ENCODE measurements at regions not wholly inside any gene's neighbourhood (a gene's known extent, or its start where the extent isn't known, plus 50 kb on each side); places are given as distances from the start of the nearest gene placed in this dataset.

GRCh38 chr6:80608881-80609280 is 502.4 kb downstream of the BCKDHB start:
- Histone ChIP-seq H3K27me3 (ENCODE audit: insufficient read depth) (no peaks in the 10 kb centered on the region), H3K36me3 (ENCODE audit: insufficient read depth) (no peaks in the 10 kb centered on the region), H3K4me3 (no peak overlapping the region), H4K20me1 (replicated peaks; ENCODE audit: insufficient read depth) (no peaks in the 10 kb centered on the region), H3K79me2 (replicated peaks; ENCODE audit: insufficient read depth) (no peaks in the 10 kb centered on the region), H3K4me1 (ENCODE audit: insufficient read depth) (no peaks in the 10 kb centered on the region), H3K27ac (ENCODE audit: low read depth) (no peak overlapping the region), H3F3A (replicated peaks; ENCODE audit: low read depth) (no peaks in the 10 kb centered on the region), H3K4me2 (no peak overlapping the region), H3K9me2 (ENCODE audit: insufficient read depth) (no peaks in the 10 kb centered on the region), H2AFZ (no peak overlapping the region)
- Mint-ChIP-seq H3K4me3 (no peak overlapping the region), H3K4me1 (peaks cover 8% of the 10 kb centered on the region; the same call in 2 of the 3 replicates), H3K27me3 (ENCODE audit: insufficient read depth, low read depth, poor library complexity) (no peaks in the 10 kb centered on the region), H3K36me3 (ENCODE audit: low read depth) (no peaks in the 10 kb centered on the region), H3K9me3 (peaks cover 13% of the 10 kb centered on the region; the same call in 2 of the 3 replicates), H3K27ac (no peak overlapping the region)
- TF ChIP-seq STAT1 (IDR thresholded peaks at IDR 0.05; ENCODE audit: unreplicated experiment) (no peak), ZNF331 (CRISPR knock-in tag; IDR thresholded peaks at IDR 0.05; ENCODE audit: low read depth) (no peak), EZH2 (IDR thresholded peaks at IDR 0.05; ENCODE audit: low read depth, unreplicated experiment) (no peak), JUNB (IDR thresholded peaks at IDR 0.05; ENCODE audit: unreplicated experiment) (no peak), POLR2AphosphoS5 (IDR thresholded peaks at IDR 0.05; ENCODE audit: low read depth) (no peak), NANOG (IDR thresholded peaks at IDR 0.05; ENCODE audit: borderline replicate concordance) (no peak), REST (IDR thresholded peaks at IDR 0.05; ENCODE audit: unreplicated experiment) (no peak), ZNF114 (CRISPR knock-in tag; IDR thresholded peaks at IDR 0.05) (no peak), CREB1 (CRISPR knock-in tag; IDR thresholded peaks at IDR 0.05; ENCODE audit: low read depth) (no peak), EZH2phosphoT487 (IDR thresholded peaks at IDR 0.05; ENCODE audit: unreplicated experiment) (no peak)
- TF ChIP-seq, protein P1, sequence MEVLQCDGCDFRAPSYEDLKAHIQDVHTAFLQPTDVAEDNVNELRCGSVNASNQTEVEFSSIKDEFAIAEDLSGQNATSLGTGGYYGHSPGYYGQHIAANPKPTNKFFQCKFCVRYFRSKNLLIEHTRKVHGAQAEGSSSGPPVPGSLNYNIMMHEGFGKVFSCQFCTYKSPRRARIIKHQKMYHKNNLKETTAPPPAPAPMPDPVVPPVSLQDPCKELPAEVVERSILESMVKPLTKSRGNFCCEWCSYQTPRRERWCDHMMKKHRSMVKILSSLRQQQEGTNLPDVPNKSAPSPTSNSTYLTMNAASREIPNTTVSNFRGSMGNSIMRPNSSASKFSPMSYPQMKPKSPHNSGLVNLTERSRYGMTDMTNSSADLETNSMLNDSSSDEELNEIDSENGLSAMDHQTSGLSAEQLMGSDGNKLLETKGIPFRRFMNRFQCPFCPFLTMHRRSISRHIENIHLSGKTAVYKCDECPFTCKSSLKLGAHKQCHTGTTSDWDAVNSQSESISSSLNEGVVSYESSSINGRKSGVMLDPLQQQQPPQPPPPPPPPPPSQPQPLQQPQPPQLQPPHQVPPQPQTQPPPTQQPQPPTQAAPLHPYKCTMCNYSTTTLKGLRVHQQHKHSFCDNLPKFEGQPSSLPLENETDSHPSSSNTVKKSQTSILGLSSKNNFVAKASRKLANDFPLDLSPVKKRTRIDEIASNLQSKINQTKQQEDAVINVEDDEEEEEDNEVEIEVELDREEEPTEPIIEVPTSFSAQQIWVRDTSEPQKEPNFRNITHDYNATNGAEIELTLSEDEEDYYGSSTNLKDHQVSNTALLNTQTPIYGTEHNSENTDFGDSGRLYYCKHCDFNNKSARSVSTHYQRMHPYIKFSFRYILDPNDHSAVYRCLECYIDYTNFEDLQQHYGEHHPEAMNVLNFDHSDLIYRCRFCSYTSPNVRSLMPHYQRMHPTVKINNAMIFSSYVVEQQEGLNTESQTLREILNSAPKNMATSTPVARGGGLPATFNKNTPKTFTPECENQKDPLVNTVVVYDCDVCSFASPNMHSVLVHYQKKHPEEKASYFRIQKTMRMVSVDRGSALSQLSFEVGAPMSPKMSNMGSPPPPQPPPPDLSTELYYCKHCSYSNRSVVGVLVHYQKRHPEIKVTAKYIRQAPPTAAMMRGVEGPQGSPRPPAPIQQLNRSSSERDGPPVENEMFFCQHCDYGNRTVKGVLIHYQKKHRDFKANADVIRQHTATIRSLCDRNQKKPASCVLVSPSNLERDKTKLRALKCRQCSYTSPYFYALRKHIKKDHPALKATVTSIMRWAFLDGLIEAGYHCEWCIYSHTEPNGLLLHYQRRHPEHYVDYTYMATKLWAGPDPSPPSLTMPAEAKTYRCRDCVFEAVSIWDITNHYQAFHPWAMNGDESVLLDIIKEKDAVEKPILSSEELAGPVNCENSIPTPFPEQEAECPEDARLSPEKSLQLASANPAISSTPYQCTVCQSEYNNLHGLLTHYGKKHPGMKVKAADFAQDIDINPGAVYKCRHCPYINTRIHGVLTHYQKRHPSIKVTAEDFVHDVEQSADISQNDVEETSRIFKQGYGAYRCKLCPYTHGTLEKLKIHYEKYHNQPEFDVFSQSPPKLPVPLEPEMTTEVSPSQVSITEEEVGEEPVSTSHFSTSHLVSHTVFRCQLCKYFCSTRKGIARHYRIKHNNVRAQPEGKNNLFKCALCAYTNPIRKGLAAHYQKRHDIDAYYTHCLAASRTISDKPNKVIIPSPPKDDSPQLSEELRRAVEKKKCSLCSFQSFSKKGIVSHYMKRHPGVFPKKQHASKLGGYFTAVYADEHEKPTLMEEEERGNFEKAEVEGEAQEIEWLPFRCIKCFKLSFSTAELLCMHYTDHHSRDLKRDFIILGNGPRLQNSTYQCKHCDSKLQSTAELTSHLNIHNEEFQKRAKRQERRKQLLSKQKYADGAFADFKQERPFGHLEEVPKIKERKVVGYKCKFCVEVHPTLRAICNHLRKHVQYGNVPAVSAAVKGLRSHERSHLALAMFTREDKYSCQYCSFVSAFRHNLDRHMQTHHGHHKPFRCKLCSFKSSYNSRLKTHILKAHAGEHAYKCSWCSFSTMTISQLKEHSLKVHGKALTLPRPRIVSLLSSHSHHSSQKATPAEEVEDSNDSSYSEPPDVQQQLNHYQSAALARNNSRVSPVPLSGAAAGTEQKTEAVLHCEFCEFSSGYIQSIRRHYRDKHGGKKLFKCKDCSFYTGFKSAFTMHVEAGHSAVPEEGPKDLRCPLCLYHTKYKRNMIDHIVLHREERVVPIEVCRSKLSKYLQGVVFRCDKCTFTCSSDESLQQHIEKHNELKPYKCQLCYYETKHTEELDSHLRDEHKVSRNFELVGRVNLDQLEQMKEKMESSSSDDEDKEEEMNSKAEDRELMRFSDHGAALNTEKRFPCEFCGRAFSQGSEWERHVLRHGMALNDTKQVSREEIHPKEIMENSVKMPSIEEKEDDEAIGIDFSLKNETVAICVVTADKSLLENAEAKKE (CRISPR knock-in tag; IDR thresholded peaks at IDR 0.05): no peak
- TF ChIP-seq, protein P2, sequence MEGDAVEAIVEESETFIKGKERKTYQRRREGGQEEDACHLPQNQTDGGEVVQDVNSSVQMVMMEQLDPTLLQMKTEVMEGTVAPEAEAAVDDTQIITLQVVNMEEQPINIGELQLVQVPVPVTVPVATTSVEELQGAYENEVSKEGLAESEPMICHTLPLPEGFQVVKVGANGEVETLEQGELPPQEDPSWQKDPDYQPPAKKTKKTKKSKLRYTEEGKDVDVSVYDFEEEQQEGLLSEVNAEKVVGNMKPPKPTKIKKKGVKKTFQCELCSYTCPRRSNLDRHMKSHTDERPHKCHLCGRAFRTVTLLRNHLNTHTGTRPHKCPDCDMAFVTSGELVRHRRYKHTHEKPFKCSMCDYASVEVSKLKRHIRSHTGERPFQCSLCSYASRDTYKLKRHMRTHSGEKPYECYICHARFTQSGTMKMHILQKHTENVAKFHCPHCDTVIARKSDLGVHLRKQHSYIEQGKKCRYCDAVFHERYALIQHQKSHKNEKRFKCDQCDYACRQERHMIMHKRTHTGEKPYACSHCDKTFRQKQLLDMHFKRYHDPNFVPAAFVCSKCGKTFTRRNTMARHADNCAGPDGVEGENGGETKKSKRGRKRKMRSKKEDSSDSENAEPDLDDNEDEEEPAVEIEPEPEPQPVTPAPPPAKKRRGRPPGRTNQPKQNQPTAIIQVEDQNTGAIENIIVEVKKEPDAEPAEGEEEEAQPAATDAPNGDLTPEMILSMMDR (conservative IDR thresholded peaks at IDR 0.05; ENCODE audit: low read depth in 2 of 2): no peak
- TF ChIP-seq, protein P3, sequence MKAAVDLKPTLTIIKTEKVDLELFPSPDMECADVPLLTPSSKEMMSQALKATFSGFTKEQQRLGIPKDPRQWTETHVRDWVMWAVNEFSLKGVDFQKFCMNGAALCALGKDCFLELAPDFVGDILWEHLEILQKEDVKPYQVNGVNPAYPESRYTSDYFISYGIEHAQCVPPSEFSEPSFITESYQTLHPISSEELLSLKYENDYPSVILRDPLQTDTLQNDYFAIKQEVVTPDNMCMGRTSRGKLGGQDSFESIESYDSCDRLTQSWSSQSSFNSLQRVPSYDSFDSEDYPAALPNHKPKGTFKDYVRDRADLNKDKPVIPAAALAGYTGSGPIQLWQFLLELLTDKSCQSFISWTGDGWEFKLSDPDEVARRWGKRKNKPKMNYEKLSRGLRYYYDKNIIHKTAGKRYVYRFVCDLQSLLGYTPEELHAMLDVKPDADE (IDR thresholded peaks at IDR 0.05): no peak
- no peak for ATAC-seq
- DNase-seq (ENCODE audit: low spot score): no peak

All from GM23338 (cell line).